ENCODE measurements at regions not wholly inside any gene's neighbourhood (a gene's known extent, or its start where the extent isn't known, plus 50 kb on each side); places are given as distances from the start of the nearest gene placed in this dataset.

DNA sequence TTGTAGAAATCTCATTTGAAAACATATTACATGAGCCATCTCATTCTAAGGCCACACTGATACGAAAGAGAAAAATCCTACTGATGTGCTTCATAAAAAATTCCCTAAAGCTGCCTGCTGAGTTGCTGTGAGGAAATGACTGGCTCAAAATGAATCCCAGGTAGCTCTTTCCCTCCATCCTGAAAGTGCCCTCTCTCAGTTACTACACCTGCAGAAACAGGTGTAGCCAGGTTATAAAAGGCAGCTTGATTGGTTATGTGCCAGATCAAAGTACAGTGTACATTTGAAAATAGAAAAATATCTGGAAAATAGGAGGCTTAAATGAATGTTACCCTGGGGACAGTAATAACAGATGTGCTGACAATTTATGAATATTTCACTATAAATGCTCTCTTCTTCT is 833.4 kb upstream of the ADGRL4 start:
- CTCF ChIA-PET (ENCODE audit: partially characterized antibody): no interaction called here
- Histone ChIP-seq H3K56ac (replicated peaks; ENCODE audit: insufficient read length, low read depth, low read length) (no peak overlapping the region), H2BK20ac (ENCODE audit: low read length) (no peak overlapping the region)

More for the DNA sequence above, 833.4 kb upstream of the ADGRL4 start:
- no peak overlapping the region for H2BK12ac ChIP-seq (ENCODE audit: low read depth, low read length)
- no peak overlapping the region for H3K14ac ChIP-seq (ENCODE audit: insufficient read length)
- H3K18ac ChIP-seq (ENCODE audit: extremely low read depth, low read length): no peak overlapping the region
- no peak overlapping the region for H3K9ac ChIP-seq (replicated peaks in 1 of 4; ENCODE audit: extremely low read depth in 1 of 4, low read depth in 3 of 4, low read length in 3 of 4)
- H4K8ac ChIP-seq (ENCODE audit: extremely low read depth, insufficient read depth, low read length): no peak overlapping the region
- no peak overlapping the region for H2AK5ac ChIP-seq (ENCODE audit: low read depth, low read length)
- H3K4me2 ChIP-seq (ENCODE audit: insufficient read depth in 1 of 2, low read depth in 2 of 2, low read length in 2 of 2): no peak overlapping the region
- no peak overlapping the region for H2AFZ ChIP-seq (ENCODE audit: low read length)
- H2BK120ac ChIP-seq (replicated peaks; ENCODE audit: low read depth, low read length): no peak overlapping the region
- H3K79me1 ChIP-seq (ENCODE audit: low read depth, low read length): no peaks in the 10 kb centered on the region
- FAIRE-seq (no peak), DNase-seq (ENCODE audit: low read depth in 1 of 2, low spot score in 2 of 2) (no peak)
- H3K9me3 ChIP-seq (ENCODE audit: insufficient read depth in 2 of 2, low read depth in 1 of 2, low read length in 1 of 2): no peaks in the 10 kb centered on the region
- H4K5ac ChIP-seq (ENCODE audit: insufficient read length, low read depth, low read length): no peak overlapping the region
- no peak overlapping the region for H4K91ac ChIP-seq (replicated peaks; ENCODE audit: insufficient read length, low read length)
- H3K79me2 ChIP-seq (ENCODE audit: control insufficient read depth in 1 of 2, insufficient read depth in 2 of 2, low read length in 2 of 2): no peaks in the 10 kb centered on the region
- 92% methylated on average over 1 of the region's 1 CpG; no CpG with 5 or more reads in 1 of the 2 experiments for WGBS, 2 experiments (ENCODE audit: extremely low coverage in 1 of 2, insufficient coverage in 1 of 2, insufficient read length in 1 of 2, insufficient replicate concordance in 2 of 2, low coverage in 1 of 2, low lambda C conversion rate in 2 of 2, missing lambda C conversion rate in 1 of 2)
- no peaks in the 10 kb centered on the region for H3K36me3 ChIP-seq (ENCODE audit: control insufficient read depth in 2 of 4, insufficient read depth in 4 of 4, low read length in 3 of 4)
- H3K27me3 ChIP-seq (replicated peaks in 1 of 4; ENCODE audit: control insufficient read depth in 3 of 4, extremely low read depth in 1 of 4, insufficient read depth in 3 of 4, low read length in 3 of 4): no peaks in the 10 kb centered on the region
- H3K27ac ChIP-seq (ENCODE audit: low read depth, low read length): no peak overlapping the region
- H4K20me1 ChIP-seq (replicated peaks in 1 of 2; ENCODE audit: control insufficient read depth in 1 of 2, insufficient read depth in 2 of 2, low read length in 2 of 2): no peaks in the 10 kb centered on the region
- POLR2A ChIA-PET (ENCODE audit: partially characterized antibody): no interaction called here
- H3K4me1 ChIP-seq (replicated peaks in 1 of 4; ENCODE audit: control insufficient read depth in 3 of 4, insufficient read depth in 4 of 4, low read length in 3 of 4): no peaks in the 10 kb centered on the region; a peak in 3 of 7 replicates
- H2BK15ac ChIP-seq (ENCODE audit: low read length): no peak overlapping the region
- no peak overlapping the region for H2BK5ac ChIP-seq (ENCODE audit: low read depth, low read length)
- no peak overlapping the region for H3K4ac ChIP-seq (replicated peaks; ENCODE audit: insufficient read length, low read depth, low read length)
- H3K23me2 ChIP-seq (ENCODE audit: low read depth, low read length): no peaks in the 10 kb centered on the region
- TF ChIP-seq BRCA1 (IDR thresholded peaks at IDR 0.05; ENCODE audit: low read depth, low read length) (no peak), CREB1 (IDR thresholded peaks at IDR 0.05) (no peak), POLR2A (IDR thresholded peaks at IDR 0.05; ENCODE audit: control extremely low read depth in 1 of 2, low read depth in 2 of 2, low read length in 2 of 2) (no peak), TEAD4 (IDR thresholded peaks at IDR 0.05; ENCODE audit: low read depth, low read length) (no peak), YY1 (IDR thresholded peaks at IDR 0.05; ENCODE audit: low read depth, low read length) (no peak), TAF1 (IDR thresholded peaks at IDR 0.05; ENCODE audit: low read depth, low read length) (no peak), SUZ12 (IDR thresholded peaks at IDR 0.05; ENCODE audit: low read length) (no peak), ASH2L (IDR thresholded peaks at IDR 0.05; ENCODE audit: low read length) (no peak)
- H3K4me3 ChIP-seq (ENCODE audit: extremely low read depth in 1 of 4, insufficient read depth in 2 of 4, low read depth in 3 of 4, low read length in 4 of 4): no peak overlapping the region
- no peak overlapping the region for H3K23ac ChIP-seq (ENCODE audit: insufficient read length)

Measured in H1 (cell line).